Sigmoid colon (tissue), 6 donors: ENCODE measurements at regions not wholly inside any gene's neighbourhood (a gene's known extent, or its start where the extent isn't known, plus 50 kb on each side); places are given as distances from the start of the nearest gene placed in this dataset.

Source experiments
- DNase-seq: peaks from one replicate; pipeline ENCODE4 v3.0.0-alpha.2; 2019
- H3K27ac ChIP-seq, 4 donors: fragments of 200-600 bp; sonication (generic); one replicate each; pipeline ENCODE4 v1.5.1; 2016 to 2019; ENCODE audit warnings: mild to moderate bottlenecking in 1 of 4
- H3K27me3 ChIP-seq, 3 donors: fragments of 200-600 bp; sonication (generic); one replicate each; pipeline ENCODE4 v1.5.1; 2019; ENCODE audit warnings: mild to moderate bottlenecking in 1 of 3
- H3K36me3 ChIP-seq, 4 donors: fragments of 200-600 bp; sonication (generic); one replicate each; pipeline ENCODE4 v1.5.1; 2016 to 2019
- H3K4me1 ChIP-seq, 4 donors: fragments of 200-600 bp; sonication (generic); one replicate each; pipeline ENCODE4 v1.5.1; 2017 to 2019
- H3K4me3 ChIP-seq, 4 donors: fragments of 200-600 bp; sonication (generic); one replicate each; pipeline ENCODE4 v1.5.1; 2017 to 2019; ENCODE audit warnings: mild to moderate bottlenecking in 2 of 4, moderate library complexity in 1 of 4
- H3K9me3 ChIP-seq, 4 donors: fragments of 200-600 bp in 3 of 4; sonication (generic) in 3 of 4; one replicate each; pipeline versions ENCODE4 v1.5.1 to v1.6.1; 2013 to 2019
- CTCF ChIP-seq, 4 experiments: fragments of 450-650 bp in 3 of 4; fragments of 200-600 bp in 1 of 4; IDR thresholded peaks; one replicate each; pipeline ENCODE4 v1.5.1; 2016 to 2019; ENCODE audit warnings: antibody characterized with exemption in 4 of 4, mild to moderate bottlenecking in 3 of 4, moderate library complexity in 2 of 4
- EP300 ChIP-seq, 4 donors: sonication (generic); formaldehyde crosslinking; IDR thresholded peaks; one replicate each; pipeline ENCODE4 v1.6.1; 2017; ENCODE audit warnings: antibody characterized with exemption in 4 of 4
- POLR2A ChIP-seq, 2 donors: fragments of 450-650 bp; IDR thresholded peaks; one replicate each; pipeline ENCODE4 v1.6.1; 2016; ENCODE audit warnings: antibody characterized with exemption in 2 of 2, mild to moderate bottlenecking in 2 of 2, moderate library complexity in 2 of 2
- POLR2AphosphoS5 ChIP-seq, 4 donors: sonication (generic); formaldehyde crosslinking; IDR thresholded peaks; one replicate each; pipeline ENCODE4 v1.6.1; 2017; ENCODE audit warnings: antibody characterized with exemption in 4 of 4
- WGBS, 2 donors: extraction: QIAGEN DNeasy Blood & Tissue Kit; methylation state at CpG; one replicate each; pipeline ENCODE4 v1.1.7; 2013; 5-methylcytosine and 5-hydroxymethylcytosine counted together
- intact Hi-C: fragments of 100-400 bp; cut with DNase I; formaldehyde crosslinking; loops from one replicate; pipeline ENCODE4 v1.15.1; 2023
- donor health status: healthy with polysubstance abuse.
- donor health status: healthy.

DNA sequence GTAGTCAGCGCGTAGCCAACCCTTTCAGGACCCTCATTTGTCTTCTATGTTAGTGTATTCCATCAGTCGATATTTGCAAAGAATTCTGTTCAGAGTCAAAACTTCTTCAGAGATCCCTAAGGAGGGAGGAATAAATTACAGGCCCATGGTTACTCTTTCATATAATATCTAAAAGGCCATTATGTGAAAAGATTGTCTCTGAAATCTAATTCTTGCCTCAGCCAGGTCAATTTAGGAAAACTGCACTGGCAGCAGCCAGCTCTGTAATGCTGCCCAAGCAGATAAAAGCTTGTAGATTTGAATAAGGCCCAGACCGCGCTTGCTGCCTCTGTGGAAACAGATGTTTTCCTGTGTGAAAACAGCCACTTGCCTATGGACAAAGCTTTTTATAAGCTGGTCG is 379.8 kb downstream of the CNTNAP4 start:
- intact Hi-C loops: no loop called here

GRCh38 chr16:76661691-76662235 is 384.6 kb downstream of the CNTNAP4 start:
- H3K36me3 ChIP-seq: no peaks in the 10 kb centered on the region
- intact Hi-C loops: no loop called here
- no peak for DNase-seq
- TF ChIP-seq POLR2A (IDR thresholded peaks at IDR 0.05) (no peak), POLR2AphosphoS5 (IDR thresholded peaks at IDR 0.05) (no peak), EP300 (IDR thresholded peaks at IDR 0.05) (no peak), CTCF (IDR thresholded peaks at IDR 0.05) (no peak)
- H3K27ac ChIP-seq: no peak overlapping the region
- H3K27me3 ChIP-seq: no peaks in the 10 kb centered on the region
- H3K4me3 ChIP-seq: no peak overlapping the region
- H3K4me1 ChIP-seq: no peaks in the 10 kb centered on the region
- 61 to 76% methylated on average over 3 of the region's 3 CpGs for WGBS, 2 donors
- H3K9me3 ChIP-seq: no peaks in the 10 kb centered on the region

More for the DNA sequence above, 379.8 kb downstream of the CNTNAP4 start:
- H3K9me3 ChIP-seq: no peaks in the 10 kb centered on the region
- no peak overlapping the region for H3K4me3 ChIP-seq
- H3K27ac ChIP-seq: no peak overlapping the region
- TF ChIP-seq POLR2AphosphoS5 (IDR thresholded peaks at IDR 0.05) (no peak), EP300 (IDR thresholded peaks at IDR 0.05) (no peak), CTCF (IDR thresholded peaks at IDR 0.05) (no peak), POLR2A (IDR thresholded peaks at IDR 0.05) (no peak)
- H3K4me1 ChIP-seq: no peaks in the 10 kb centered on the region
- DNase-seq: no peak
- H3K36me3 ChIP-seq: no peaks in the 10 kb centered on the region
- no peaks in the 10 kb centered on the region for H3K27me3 ChIP-seq
- 67 to 79% methylated on average over 6 of the region's 6 CpGs for WGBS, 2 donors

DNA sequence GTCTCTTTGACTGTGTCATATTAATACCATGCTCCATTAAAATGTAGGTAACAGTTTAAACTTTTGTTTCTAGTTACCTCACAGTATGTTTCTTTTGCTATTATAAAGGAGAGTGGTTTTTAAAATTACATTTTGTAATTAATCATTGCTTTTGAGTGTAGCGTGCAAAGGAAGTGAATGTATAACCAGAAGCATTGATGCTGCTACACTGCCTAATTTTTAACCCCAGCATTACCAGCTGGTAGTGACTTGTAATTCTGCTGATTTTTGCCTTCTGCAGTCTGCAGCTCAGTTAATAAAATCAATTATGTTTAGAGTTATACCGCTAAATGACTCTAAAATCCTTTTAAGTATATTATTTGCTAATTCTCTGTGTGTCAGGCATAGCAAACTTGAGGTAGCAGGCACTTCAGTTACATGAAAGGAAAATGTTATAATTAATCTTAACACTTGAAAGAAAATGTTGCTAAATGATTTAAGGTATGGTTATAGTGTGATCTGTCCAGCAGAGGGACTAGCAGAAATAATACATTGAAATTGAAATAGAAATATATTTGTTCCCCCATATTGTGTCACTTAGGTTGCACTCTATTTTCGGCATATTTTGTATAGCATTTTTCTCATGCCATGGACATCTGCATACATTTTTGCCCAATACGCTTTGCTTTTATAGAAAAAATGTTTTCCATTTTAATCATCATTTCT is 388.5 kb downstream of the CNTNAP4 start:
- DNase-seq: no peak
- no peaks in the 10 kb centered on the region for H3K9me3 ChIP-seq
- H3K4me3 ChIP-seq: no peak overlapping the region
- intact Hi-C loops: no loop called here
- no peak for TF ChIP-seq EP300 (IDR thresholded peaks at IDR 0.05)
- no peak for TF ChIP-seq POLR2A (IDR thresholded peaks at IDR 0.05)
- TF ChIP-seq POLR2AphosphoS5 (IDR thresholded peaks at IDR 0.05): no peak
- TF ChIP-seq CTCF (IDR thresholded peaks at IDR 0.05): no peak
- no peaks in the 10 kb centered on the region for H3K27me3 ChIP-seq
- H3K36me3 ChIP-seq: no peaks in the 10 kb centered on the region
- 65 to 75% methylated on average over 4 of the region's 4 CpGs for WGBS, 2 donors
- no peak overlapping the region for H3K27ac ChIP-seq
- no peaks in the 10 kb centered on the region for H3K4me1 ChIP-seq

DNA sequence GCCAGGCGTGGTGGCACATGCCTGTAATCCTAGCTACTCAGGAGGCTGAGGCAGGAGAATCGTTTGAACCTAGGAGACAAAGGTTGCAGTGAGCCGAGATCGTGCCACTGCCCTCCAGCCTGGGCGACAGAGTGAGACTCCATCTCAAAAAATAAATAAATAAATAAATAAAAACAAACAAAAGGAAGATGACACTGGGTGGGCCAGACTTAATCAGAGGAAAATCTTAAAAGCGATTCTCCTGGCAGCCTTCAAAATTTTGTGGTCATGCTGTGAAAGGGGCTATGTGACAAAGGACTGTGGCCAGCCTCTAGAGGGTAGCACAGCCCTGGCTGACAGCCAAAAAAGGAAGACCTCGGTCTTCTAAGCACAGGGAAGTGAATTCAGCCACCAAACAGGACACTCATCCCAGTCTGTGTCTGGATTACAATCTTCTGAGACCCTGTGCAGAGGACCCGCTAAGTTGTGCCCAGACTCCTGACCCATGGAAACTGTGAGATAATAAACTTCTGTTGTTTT is 391.1 kb downstream of the CNTNAP4 start:
- TF ChIP-seq POLR2A (IDR thresholded peaks at IDR 0.05) (no peak), POLR2AphosphoS5 (IDR thresholded peaks at IDR 0.05) (no peak), CTCF (IDR thresholded peaks at IDR 0.05) (no peak), EP300 (IDR thresholded peaks at IDR 0.05) (no peak)
- H3K9me3 ChIP-seq: no peaks in the 10 kb centered on the region
- H3K4me1 ChIP-seq: no peaks in the 10 kb centered on the region
- intact Hi-C loops: no loop called here
- WGBS, 2 donors: 76 to 81% methylated on average over 8 of the region's 8 CpGs
- H3K27ac ChIP-seq: no peak overlapping the region
- H3K27me3 ChIP-seq: no peaks in the 10 kb centered on the region
- no peaks in the 10 kb centered on the region for H3K36me3 ChIP-seq
- no peak for DNase-seq
- no peak overlapping the region for H3K4me3 ChIP-seq
